CD4-positive, alpha-beta T cell treated with Interleukin-1 beta for 1 hour (primary cell): ENCODE measurements at regions not wholly inside any gene's neighbourhood (a gene's known extent, or its start where the extent isn't known, plus 50 kb on each side); places are given as distances from the start of the nearest gene placed in this dataset.
"Not testable (repeated sequence)": the region's sequence is repeated elsewhere in the genome, so short reads cannot be mapped to it uniquely, and the experiment has no call there.

Experiments
- DNase-seq, 2 donors: peaks; one replicate each; pipeline ENCODE4 v3.0.0-alpha.2; 2020 to 2022

GRCh38 chr3:145892869-145893268 is 268.1 kb downstream of the PLOD2 start:
- no peak for DNase-seq

DNA sequence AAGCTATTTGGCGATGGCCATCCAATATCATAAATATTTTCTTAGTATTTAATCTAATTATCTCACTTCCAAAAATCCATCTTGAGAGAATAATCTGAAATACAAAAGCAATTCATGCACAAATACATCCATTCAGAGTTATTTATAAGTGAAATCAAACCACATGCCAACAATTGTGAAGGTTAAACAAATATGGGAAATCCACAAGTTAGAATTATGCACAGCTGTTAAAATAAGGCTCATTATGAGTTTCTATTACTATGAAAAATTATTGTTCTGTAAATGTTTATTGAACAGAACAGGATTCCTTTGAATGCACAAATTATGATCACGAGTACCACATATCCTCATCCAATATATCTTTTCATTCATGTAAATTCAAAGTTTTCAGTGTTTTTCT is 267.7 kb downstream of the PLOD2 start:
- DNase-seq: no peak

DNA sequence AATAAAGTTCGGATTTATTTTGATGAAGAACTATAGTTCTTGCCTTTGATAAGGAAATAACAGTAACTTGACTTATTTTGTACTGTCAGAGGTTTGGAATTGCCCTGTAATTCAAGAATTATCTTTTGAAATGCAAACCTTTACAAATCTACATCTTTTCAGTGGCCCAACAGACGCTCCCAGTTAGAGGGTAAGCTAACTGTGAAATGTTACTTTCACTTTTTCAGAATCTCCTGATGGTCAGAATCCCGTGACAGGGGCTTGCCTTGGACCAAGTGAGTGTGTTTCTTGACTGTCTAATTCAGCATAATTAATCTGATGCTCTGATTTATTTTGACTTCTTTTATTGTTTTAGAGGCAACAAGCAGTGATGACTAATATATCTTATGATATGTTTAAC is 262.5 kb downstream of the PLOD2 start:
- DNase-seq: no peak

DNA sequence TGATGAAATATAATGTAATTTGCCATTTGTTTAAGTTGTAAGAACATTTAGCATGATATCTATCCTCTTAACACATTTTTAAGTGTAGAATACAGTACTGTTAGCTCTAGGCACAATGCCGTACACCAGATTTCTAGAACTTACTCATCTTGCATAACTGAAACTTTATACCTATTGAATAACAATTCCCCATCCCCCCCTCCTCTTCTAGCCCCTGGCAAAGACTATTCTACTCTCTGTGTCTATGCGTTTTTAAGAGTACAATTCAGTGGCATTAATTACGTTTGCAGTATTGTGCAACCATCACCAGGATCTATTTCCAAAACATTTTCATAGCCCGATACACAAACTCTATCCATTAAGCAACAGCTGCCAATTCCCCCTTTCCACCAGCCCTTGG is 261.7 kb downstream of the PLOD2 start:
- DNase-seq: no peak

- no peak for DNase-seq
Observed at GRCh38 chr3:145900056-145900829, 260.7 kb downstream of the PLOD2 start.

- no peak for DNase-seq
Observed at GRCh38 chr3:145902166-145902565, 258.8 kb downstream of the PLOD2 start.

DNA sequence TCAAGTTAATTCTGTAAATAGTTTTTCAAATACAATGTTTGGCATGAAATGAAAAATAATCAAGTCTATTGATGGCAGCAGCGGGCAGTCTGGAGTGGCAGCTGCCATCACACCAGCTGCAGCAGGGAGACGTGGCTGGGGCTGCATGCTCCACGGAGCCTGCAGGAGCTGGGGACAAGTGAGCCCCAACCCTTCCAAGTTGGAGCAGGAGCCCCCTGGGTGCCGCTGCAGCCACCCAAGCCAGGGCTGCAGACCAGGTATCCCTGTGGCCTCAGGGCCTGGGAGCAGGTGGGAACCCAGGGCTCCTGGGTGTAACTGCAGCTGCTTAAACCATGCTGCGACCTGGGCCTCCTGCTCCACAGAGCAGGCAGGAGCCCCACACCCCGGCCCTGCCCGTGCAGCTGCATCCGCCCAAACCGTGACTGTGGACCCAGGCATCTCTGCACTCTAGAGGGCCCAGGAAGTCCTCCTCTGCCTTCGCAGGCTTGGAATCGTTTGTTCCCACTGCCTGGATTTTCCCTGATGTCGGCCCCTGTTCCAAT is 257.4 kb downstream of the PLOD2 start:
- no peak for DNase-seq

DNA sequence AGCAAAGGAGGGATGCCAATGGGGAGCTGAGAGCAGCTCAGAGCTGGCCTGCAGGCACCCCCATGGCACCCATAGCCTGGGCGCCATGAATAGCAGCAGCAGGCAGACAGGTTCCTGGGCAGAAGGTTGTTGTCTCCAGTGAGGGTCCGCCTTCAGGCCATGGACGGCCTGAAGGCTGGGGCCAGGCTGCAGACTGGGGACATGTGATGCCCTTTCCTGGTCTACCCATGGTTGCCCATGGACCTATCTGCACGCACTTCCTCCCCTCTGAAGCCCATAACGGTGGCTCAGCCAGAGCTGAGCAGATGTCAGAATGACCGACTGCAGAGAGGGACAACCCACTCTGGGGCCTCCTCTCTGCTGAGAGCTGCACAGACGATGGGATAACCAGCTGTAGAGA is 256.8 kb downstream of the PLOD2 start:
- DNase-seq: no peak

- DNase-seq: no peak
Observed at GRCh38 chr3:145906301-145906700, 254.7 kb downstream of the PLOD2 start.

GRCh38 chr3:145906755-145907154 is 254.2 kb downstream of the PLOD2 start:
- DNase-seq: no peak

GRCh38 chr3:145911016-145911415 is 250.0 kb downstream of the PLOD2 start:
- no peak for DNase-seq

DNA sequence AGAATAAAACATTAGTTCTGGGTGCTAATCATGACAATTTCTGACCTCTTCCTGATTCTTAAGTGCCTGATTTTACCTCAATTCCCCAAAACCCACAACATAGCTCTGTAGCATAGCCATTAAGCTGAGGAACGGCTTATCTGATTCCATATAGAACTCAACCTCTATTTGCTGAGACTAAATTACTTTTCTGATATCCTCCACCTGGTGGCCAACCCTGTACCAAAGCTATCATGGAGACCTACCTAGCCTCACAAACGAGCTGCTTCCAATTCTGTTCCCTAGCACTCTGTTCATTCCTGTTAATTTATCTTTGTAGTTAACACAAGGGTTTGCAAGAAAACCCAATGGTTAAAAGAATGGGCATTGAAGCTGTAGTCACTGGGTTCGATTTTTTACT is 245.2 kb downstream of the PLOD2 start:
- DNase-seq: no peak

- not testable (repeated sequence) for DNase-seq
Observed at GRCh38 chr3:145927736-145928135, 233.2 kb downstream of the PLOD2 start.

DNA sequence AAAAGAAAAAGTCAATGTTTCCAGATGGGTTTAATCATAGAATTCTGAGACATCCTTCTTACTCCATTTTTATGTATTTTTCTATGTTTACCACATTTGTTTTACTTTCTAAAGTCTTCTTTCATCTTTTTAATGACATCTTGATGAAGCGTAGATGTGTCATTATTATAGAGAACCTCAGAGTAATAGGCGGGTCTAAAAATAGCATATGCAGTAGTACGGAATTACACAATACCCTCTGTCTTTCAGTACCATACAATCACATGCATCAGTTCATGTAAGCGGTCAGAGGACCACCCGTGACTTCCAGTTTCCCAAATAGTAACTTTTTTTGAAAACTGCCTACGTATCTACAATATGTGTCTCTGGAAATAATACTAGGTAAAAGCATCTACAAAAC is 224.0 kb downstream of the PLOD2 start:
- no peak for DNase-seq

DNA sequence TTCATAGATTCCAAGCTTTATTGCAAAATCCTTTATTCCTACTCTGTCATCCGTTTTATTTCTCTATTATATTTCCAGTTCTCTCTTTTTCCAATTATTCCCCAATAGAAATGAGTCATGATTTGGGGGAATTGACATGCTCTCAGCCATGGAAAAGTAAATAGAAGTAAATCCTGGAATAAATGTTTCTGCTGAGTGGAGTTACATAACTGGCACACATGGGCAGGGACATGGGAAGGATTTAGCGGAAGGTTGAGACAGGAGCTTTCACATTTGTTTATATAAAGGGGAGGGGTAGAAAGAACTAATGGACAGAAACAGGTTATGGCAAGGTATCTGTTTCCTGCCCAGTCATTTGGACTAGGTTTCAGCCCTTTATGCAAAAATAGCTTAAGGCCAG is 221.6 kb downstream of the PLOD2 start:
- DNase-seq: no peak

- no peak for DNase-seq
Observed at GRCh38 chr3:145942052-145942451, 218.9 kb downstream of the PLOD2 start.

- DNase-seq: no peak
Observed at GRCh38 chr3:145943952-145944351, 217.0 kb downstream of the PLOD2 start.

DNA sequence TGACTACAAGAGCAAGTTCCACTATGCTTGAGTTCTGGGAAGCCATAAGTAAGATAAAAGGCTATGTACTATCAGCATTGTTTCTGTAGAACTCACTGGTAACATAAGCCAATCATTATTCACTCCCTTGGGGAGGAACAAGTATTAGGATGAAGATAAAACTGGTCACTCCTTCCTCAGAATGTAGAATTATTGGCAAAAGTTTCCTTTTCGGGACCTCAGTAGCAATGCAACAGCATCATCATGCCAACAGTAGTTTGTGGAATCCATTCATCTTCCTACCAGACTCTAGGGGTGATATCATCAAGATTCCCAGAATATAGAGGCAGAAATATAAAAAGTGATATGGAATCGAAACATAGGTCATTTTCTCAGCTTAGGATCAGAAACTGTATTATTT is 209.5 kb downstream of the PLOD2 start:
- no peak for DNase-seq

DNA sequence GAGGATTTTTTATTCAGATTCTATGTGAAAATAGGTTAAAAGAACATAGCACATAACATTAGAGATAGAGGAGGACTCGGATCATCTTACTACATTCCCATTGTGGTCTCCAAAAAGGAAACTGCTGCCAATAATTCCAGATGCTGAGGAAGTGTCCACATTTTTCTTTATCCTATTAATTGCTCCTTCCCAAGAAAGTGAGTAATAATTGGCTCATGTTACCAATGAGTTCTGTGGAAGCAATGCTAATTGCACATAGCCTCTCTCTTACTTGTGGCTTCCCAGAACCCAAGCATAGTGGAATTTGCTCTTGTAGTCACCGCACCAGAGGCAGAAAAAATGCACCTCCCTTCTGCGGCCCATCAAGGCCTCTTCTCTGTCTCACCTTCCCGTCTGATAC is 208.4 kb downstream of the PLOD2 start:
- no peak for DNase-seq

DNA sequence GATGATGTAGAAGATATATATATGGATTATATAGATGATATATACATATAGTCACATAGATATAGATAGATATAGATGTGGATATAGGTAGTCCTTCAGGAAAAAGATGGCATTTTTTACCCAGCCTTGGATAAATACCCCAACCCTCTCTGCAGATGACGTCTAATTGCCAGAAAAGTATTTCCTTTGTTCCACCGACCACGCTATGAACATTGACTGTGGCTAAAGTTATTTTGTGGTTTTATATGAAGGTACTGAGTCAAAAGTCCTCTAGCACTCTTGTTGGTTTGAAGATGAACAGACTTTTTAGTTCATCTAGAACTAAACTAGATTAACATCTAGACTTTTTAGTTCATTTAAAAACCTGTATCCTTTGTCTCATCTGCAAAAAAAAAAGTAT is 207.7 kb downstream of the PLOD2 start:
- DNase-seq: no peak

DNA sequence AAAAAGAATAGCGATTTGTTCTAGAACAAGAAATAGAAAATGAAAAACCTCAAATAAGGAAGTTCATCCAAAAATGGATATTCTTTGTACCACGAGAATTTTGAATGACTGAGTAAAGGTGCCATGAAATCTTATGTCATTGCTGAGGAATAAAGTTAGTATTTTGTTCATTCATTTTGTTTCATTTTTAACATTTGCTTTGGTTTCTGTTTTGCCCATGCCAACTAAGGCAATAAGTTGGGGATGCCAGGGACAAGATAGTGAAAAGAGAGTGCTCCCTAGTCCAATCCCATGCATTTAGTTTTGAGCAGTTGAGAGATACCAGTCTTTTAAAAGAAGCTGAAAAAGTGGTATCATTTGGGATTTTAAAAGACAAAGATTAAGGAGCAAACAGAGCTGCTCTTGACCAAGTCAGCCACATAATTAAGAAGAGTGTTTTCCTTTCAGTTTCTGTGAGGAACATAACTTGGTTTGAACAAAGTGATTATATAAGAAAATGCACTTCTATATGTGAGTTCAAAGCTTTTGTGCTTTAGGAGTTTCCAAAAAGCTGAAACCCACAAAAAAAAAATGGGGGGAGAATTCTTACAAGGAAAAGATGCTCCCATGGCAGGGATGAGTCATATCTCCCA is 201.4 kb downstream of the PLOD2 start:
- DNase-seq: no peak

- DNase-seq: no peak
Observed at GRCh38 chr3:145963111-145963510, 197.9 kb downstream of the PLOD2 start.

GRCh38 chr3:145967043-145967442 is 193.9 kb downstream of the PLOD2 start:
- no peak for DNase-seq

DNA sequence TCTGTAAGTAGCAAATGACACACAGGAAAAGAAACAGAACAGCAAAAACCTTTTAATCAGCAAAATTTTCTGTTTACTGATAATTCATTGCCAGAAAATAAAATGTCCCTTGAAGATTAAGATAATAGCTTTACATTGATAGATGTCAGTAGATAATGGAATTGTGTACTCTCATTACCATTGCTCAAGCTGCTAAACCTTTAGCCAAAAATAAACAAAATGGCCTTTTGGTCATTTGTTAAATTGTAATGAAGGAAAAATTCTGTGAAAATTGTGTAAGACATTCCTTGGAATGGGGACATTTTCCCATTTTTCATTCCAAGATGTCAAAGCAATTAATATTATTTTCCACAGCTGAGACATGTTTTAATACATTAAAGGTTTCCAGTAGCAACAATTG is 189.8 kb downstream of the PLOD2 start:
- no peak for DNase-seq

DNA sequence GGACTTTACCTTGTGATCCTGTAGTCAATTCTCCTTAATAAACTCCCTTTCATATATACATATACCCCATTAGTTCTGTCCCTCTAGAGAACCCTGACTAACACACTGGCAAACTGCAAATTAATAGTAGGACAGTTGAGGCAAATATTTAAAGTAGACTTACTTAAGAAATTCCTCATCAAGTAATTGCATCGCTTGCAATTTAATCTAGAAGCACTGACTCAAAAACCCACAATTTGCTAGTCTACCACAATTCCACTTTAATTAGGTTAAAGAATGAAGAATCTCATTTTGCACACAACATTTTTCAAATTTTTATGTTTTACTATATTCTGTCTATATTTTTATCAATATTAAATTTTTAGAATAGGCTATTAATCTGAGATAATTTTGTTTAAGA is 188.1 kb downstream of the PLOD2 start:
- no peak for DNase-seq
